Spleen (tissue), 7 donors: ENCODE measurements at regions not wholly inside any gene's neighbourhood (a gene's known extent, or its start where the extent isn't known, plus 50 kb on each side); places are given as distances from the start of the nearest gene placed in this dataset.

Experiments
- CTCF ChIP-seq, 11 experiments: fragments of 200-600 bp in 7 of 11; fragments of 450-650 bp in 4 of 11; sonication (generic) in 4 of 11; IDR thresholded peaks in 8 of 11; conservative IDR thresholded peaks in 3 of 11; 1 replicate in 7 of 11; 2 replicates in 4 of 11; pipeline versions ENCODE4 v1.4.0 to v1.8.0; 2016 to 2021; ENCODE audit warnings: antibody characterized with exemption in 11 of 11, inconsistent platforms in 4 of 11, mild to moderate bottlenecking in 1 of 11
- POLR2A ChIP-seq, 3 donors: fragments of 450-650 bp; IDR thresholded peaks; one replicate each; pipeline ENCODE4 v1.5.1; 2017; ENCODE audit warnings: antibody characterized with exemption in 3 of 3, mild to moderate bottlenecking in 1 of 3
- POLR2AphosphoS5 ChIP-seq, 3 donors: sonication (generic); formaldehyde crosslinking; IDR thresholded peaks; one replicate each; pipeline ENCODE4 v1.5.1; 2017; ENCODE audit warnings: antibody characterized with exemption in 3 of 3
- donor health status: DM: no; HTN: no; CAD: no; lungs with moderate emphysema.
- donor health status: DM: no; HTN: no; CAD: no.
- donor health status: DM: no; HTN: no; CAD: no.

- TF ChIP-seq POLR2A (IDR thresholded peaks at IDR 0.05), result no peak
- TF ChIP-seq CTCF (IDR thresholded peaks at IDR 0.05 in 8 of 11, conservative IDR thresholded peaks at IDR 0.05 in 3 of 11), result no peak
- no peak for TF ChIP-seq POLR2AphosphoS5 (IDR thresholded peaks at IDR 0.05)
Measured at GRCh38 chr2:136310797-136311603, 193.1 kb upstream of the CXCR4 start.
